ENCODE measurements at regions not wholly inside any gene's neighbourhood (a gene's known extent, or its start where the extent isn't known, plus 50 kb on each side); places are given as distances from the start of the nearest gene placed in this dataset.

DNA sequence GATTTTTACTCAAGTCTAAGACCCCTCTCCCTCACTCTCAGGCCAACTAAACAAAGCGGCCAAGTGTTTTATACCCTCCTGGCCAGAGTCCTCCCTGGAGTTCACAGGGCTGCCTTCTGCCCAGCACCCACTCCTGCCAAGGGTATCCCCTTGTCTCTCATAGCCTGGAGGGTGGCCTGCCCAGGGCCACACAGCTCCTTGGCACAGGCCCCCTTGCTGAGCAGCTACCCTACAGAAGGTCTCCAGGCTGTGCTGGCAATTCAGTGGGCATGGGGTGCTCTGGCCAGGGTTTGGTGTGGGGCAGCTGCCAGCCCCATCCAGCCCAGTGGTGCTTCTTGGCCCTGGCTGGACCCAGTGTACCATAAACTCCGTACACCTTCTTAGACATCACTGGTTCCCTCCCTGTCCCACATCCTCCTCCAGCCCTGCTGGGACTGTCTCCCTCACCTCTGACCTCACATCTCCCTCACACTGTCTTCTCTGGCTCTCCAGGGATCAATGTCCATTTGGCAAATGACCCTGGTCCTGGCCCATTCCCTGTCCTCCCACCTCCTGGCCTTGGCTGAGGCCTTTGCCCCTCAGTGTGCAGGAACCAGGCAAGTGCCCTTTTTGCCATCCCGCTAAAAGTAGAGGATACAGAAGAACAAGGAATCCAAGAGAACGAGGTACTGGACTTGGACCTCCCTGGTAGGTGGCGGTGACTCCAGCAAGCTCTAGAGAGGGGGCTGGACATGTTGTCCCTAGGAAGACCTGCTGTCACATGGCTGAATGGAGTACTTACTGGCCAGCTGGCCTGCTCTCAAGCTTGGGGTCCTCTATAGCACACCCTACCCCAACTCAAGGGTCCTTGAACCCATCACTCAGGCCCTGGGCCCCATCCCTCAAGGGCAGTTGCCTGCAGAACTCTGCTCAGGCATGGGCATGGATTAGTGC lies 50.0 kb upstream of the TRPM1 start:
- TF ChIP-seq TP53 (CRISPR knock-in tag; IDR thresholded peaks at IDR 0.05) (no peak), FOXK1 (CRISPR knock-in tag; IDR thresholded peaks at IDR 0.05) (no peak)
- TF ChIP-seq, protein P1, sequence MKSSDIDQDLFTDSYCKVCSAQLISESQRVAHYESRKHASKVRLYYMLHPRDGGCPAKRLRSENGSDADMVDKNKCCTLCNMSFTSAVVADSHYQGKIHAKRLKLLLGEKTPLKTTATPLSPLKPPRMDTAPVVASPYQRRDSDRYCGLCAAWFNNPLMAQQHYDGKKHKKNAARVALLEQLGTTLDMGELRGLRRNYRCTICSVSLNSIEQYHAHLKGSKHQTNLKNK (CRISPR knock-in tag; IDR thresholded peaks at IDR 0.05), result no peak

Measured in WTC11 (cell line).